GM12878 (cell line): ENCODE measurements at regions not wholly inside any gene's neighbourhood (a gene's known extent, or its start where the extent isn't known, plus 50 kb on each side); places are given as distances from the start of the nearest gene placed in this dataset.

Source experiments
- ATAC-seq: fragments of 200-7000 bp; cut with Tn5 transposase; 3 replicates; pipeline ENCODE4 v1.9.1; 2020; ENCODE audit warnings: mild to moderate bottlenecking, moderate library complexity
- BruUV-seq: library from RNA; stranded (reverse); fragments of 400-500 nt; replicated peaks from 2 replicates; lab custom pipeline; 2021; lab: Mats Ljungman, UMichigan
- CTCF ChIA-PET: fragments of 300-600 bp; sonication (Branson Sonifier 250); formaldehyde crosslinking; extraction: SDS; loops from one replicate; lab custom pipeline; 2021; ENCODE audit warnings: inconsistent platforms; lab: Yijun Ruan, JAX
- POLR2A ChIA-PET: fragments of 350-600 bp; formaldehyde crosslinking; extraction: SDS; loops from one replicate; lab custom pipeline; 2021; ENCODE audit warnings: inconsistent platforms; lab: Charles Lee
- RAD21 ChIA-PET: fragments of 300-600 bp; sonication (Branson Sonifier 250); formaldehyde crosslinking; loops from one replicate; lab custom pipeline; 2023; ENCODE audit warnings: antibody characterized with exemption; ENCODE audit not compliant: unreplicated experiment; lab: Charles Lee
- SMC1A ChIA-PET: fragments of 300-600 bp; sonication (Branson Sonifier 250); formaldehyde crosslinking; loops from one replicate; lab custom pipeline; 2023; ENCODE audit not compliant: unreplicated experiment, uncharacterized antibody; lab: Charles Lee
- DNase-seq: peaks from one replicate; pipeline ENCODE4 v3.0.0-alpha.2; 2011; ENCODE audit warnings: low read depth, low spot score
- FAIRE-seq: peaks from 3 replicates; lab custom pipeline; 2011; peaks lifted over from hg19 to GRCh38; lab: Jason Lieb, UNC
- H2AFZ ChIP-seq: 2 replicates; pipeline ENCODE4 v1.6.0; 2011; ENCODE audit warnings: low read depth, low read length, control low read depth; ENCODE audit not compliant: control insufficient read depth
- H3K27ac ChIP-seq: 2 replicates; pipeline ENCODE4 v1.5.1; 2011; ENCODE audit warnings: control low read depth; ENCODE audit not compliant: control insufficient read depth, insufficient read depth
- H3K27me3 ChIP-seq, 2 experiments: replicated peaks in 1 of 2; 2 replicates each; pipeline versions ENCODE4 v1.6.0 to v1.6.1; 2011; ENCODE audit warnings: low read length in 1 of 2; ENCODE audit not compliant: control insufficient read depth in 2 of 2, insufficient read depth in 2 of 2
- H3K36me3 ChIP-seq, 2 experiments: 2 replicates each; pipeline ENCODE4 v1.5.1; 2011; ENCODE audit warnings: low read length in 1 of 2; ENCODE audit not compliant: control insufficient read depth in 2 of 2, insufficient read depth in 2 of 2
- H3K4me1 ChIP-seq: 2 replicates; pipeline ENCODE4 v1.6.1; 2011; ENCODE audit warnings: mild to moderate bottlenecking, low read length, moderate library complexity, mixed read lengths; ENCODE audit not compliant: control insufficient read depth, insufficient read depth
- H3K4me2 ChIP-seq: 2 replicates; pipeline ENCODE4 v1.6.0; 2011; ENCODE audit warnings: control low read depth; ENCODE audit not compliant: control insufficient read depth, insufficient read depth
- H3K4me3 ChIP-seq: fragments of 200-600 bp; sonication (generic); 2 replicates; pipeline ENCODE4 v1.5.1; 2016
- H3K79me2 ChIP-seq: 2 replicates; pipeline ENCODE4 v1.6.0; 2011; ENCODE audit warnings: low read length; ENCODE audit not compliant: control insufficient read depth, insufficient read depth
- H3K9ac ChIP-seq: 2 replicates; pipeline ENCODE4 v1.8.0; 2011; ENCODE audit warnings: low read length, control low read depth, mixed read lengths; ENCODE audit not compliant: control insufficient read depth, insufficient read depth
- H3K9me3 ChIP-seq: replicated peaks from 3 replicates; pipeline ENCODE4 v1.5.1; 2011; ENCODE audit warnings: mild to moderate bottlenecking, low read length; ENCODE audit not compliant: control insufficient read depth, insufficient read depth
- H4K20me1 ChIP-seq: 2 replicates; pipeline ENCODE4 v1.6.0; 2011; ENCODE audit not compliant: control insufficient read depth, insufficient read depth
- ATF2 ChIP-seq: IDR thresholded peaks from 2 replicates; pipeline ENCODE4 v1.6.1; 2012; ENCODE audit warnings: low read length, inconsistent platforms
- NBN ChIP-seq: fragments of 450-650 bp; IDR thresholded peaks from 2 replicates; pipeline ENCODE4 v1.6.1; 2016
- POLR2AphosphoS5 ChIP-seq: IDR thresholded peaks from 2 replicates; pipeline ENCODE4 v1.6.1; 2011; ENCODE audit warnings: mild to moderate bottlenecking, low read length, inconsistent platforms
- POU2F2 ChIP-seq: IDR thresholded peaks from 3 replicates; pipeline ENCODE4 v1.6.1; 2011; ENCODE audit warnings: low read depth, mild to moderate bottlenecking, low read length, borderline replicate concordance
- RB1 ChIP-seq: fragments of 450-650 bp; formaldehyde crosslinking; IDR thresholded peaks from 2 replicates; pipeline ENCODE4 v1.6.1; 2017; ENCODE audit warnings: mild to moderate bottlenecking, borderline replicate concordance
- RELA ChIP-seq: fragments of 450-650 bp; IDR thresholded peaks from 2 replicates; pipeline ENCODE4 v1.8.0; 2014; ENCODE audit warnings: borderline replicate concordance; ENCODE audit not compliant: partially characterized antibody
- SP1 ChIP-seq: IDR thresholded peaks from one replicate; pipeline ENCODE4 v1.6.1; 2011; ENCODE audit warnings: low read depth, low read length
- TARDBP ChIP-seq: IDR thresholded peaks from 2 replicates; pipeline ENCODE4 v1.6.1; 2016; ENCODE audit warnings: borderline replicate concordance
- WGBS: methylation state at CpG from one replicate; pipeline ENCODE4 v1.1.6; 2016; ENCODE audit warnings: low lambda C conversion rate; ENCODE audit not compliant: insufficient replicate concordance, insufficient coverage; ENCODE audit errors: missing lambda C conversion rate; 5-methylcytosine and 5-hydroxymethylcytosine counted together
- in situ Hi-C: fragments of 300-500 bp; cut with MboI; formaldehyde crosslinking; loops from 9 replicates; pipeline ENCODE4 v1.14.3; 2018; ENCODE audit warnings: mixed read lengths
- intact Hi-C: fragments of 100-400 bp; cut with micrococcal nuclease; formaldehyde crosslinking; loops from one replicate; pipeline ENCODE4 v1.14.2; 2022; ENCODE audit not compliant: unreplicated experiment
- TF ChIP-seq, protein P1 (sequence below): fragments of 450-650 bp; IDR thresholded peaks from 2 replicates; pipeline ENCODE4 v1.6.1; 2017; ENCODE audit warnings: borderline replicate concordance
- TF ChIP-seq, protein P2 (sequence below): fragments of 450-650 bp; IDR thresholded peaks from 2 replicates; pipeline ENCODE4 v1.6.1; 2016; ENCODE audit warnings: mild to moderate bottlenecking

DNA sequence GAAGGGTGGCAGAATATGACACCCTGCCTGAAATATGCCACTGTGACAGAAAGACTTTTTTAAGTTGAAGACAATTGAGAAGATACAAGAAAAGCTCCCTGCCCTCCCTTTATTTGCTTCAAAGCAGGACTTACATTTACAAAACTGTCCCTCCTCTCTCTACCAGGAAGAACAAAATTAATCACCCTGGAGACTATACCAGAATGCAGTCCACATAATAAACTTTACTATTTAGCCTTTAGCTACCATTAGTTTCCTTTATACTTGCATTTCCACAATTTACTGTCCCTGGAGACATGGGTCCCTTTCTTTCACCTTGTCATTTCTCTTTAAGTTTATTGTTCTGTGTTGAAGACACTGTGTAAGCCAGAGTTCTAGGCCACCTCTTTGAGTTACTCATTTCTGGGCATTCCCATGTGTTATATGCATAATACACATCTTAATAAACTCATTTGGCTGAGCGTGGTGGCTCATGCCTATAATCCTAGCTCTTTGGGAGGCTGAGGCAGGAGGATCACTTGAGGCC is 238.8 kb downstream of the RFC3 start:
- ATAC-seq, result no peak
- FAIRE-seq, result no peak
- H4K20me1 ChIP-seq, result no peaks in the 10 kb centered on the region
- H3K27me3 ChIP-seq, result no peaks in the 10 kb centered on the region
- TF ChIP-seq NBN (no peak), RB1 (no peak), ATF2 (no peak), TARDBP (no peak), SP1 (no peak), POLR2AphosphoS5 (no peak), RELA (no peak), POU2F2 (no peak)
- TF ChIP-seq, protein P1, sequence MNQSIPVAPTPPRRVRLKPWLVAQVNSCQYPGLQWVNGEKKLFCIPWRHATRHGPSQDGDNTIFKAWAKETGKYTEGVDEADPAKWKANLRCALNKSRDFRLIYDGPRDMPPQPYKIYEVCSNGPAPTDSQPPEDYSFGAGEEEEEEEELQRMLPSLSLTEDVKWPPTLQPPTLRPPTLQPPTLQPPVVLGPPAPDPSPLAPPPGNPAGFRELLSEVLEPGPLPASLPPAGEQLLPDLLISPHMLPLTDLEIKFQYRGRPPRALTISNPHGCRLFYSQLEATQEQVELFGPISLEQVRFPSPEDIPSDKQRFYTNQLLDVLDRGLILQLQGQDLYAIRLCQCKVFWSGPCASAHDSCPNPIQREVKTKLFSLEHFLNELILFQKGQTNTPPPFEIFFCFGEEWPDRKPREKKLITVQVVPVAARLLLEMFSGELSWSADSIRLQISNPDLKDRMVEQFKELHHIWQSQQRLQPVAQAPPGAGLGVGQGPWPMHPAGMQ, result no peak
- TF ChIP-seq, protein P2, sequence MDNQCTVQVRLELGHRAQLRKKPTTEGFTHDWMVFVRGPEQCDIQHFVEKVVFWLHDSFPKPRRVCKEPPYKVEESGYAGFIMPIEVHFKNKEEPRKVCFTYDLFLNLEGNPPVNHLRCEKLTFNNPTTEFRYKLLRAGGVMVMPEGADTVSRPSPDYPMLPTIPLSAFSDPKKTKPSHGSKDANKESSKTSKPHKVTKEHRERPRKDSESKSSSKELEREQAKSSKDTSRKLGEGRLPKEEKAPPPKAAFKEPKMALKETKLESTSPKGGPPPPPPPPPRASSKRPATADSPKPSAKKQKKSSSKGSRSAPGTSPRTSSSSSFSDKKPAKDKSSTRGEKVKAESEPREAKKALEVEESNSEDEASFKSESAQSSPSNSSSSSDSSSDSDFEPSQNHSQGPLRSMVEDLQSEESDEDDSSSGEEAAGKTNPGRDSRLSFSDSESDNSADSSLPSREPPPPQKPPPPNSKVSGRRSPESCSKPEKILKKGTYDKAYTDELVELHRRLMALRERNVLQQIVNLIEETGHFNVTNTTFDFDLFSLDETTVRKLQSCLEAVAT, result no peak
- H3K4me1 ChIP-seq, result no peaks in the 10 kb centered on the region
- in situ Hi-C loops, result no loop called here
- SMC1A ChIA-PET, result interaction anchor here (1.1 to 1.6 kb wide), 3 partner anchors 9 to 41 kb away, joined by 3 to 5 read pairs (median 3); no protein-coding TSS in a partner anchor
- RAD21 ChIA-PET, result interaction anchor here (0.9 kb wide), 1 partner anchor 18 kb away, joined by 3 read pairs; no protein-coding TSS in a partner anchor
- BruUV-seq, result no TSS peak
- WGBS, result 3% methylated on average over 1 of the region's 1 CpG
- CTCF ChIA-PET, result no interaction called here
- intact Hi-C loops, result no loop called here
- H3K36me3 ChIP-seq, result no peaks in the 10 kb centered on the region
- H3K9me3 ChIP-seq, result no peaks in the 10 kb centered on the region
- DNase-seq, result no peak
- H2AFZ ChIP-seq, result no peak overlapping the region
- no peak overlapping the region for H3K4me3 ChIP-seq
- POLR2A ChIA-PET, result no interaction called here
- H3K27ac ChIP-seq, result no peak overlapping the region
- no peak overlapping the region for H3K4me2 ChIP-seq
- H3K79me2 ChIP-seq, result no peaks in the 10 kb centered on the region
- H3K9ac ChIP-seq, result no peak overlapping the region
